GM18508 (cell line): ENCODE measurements at regions not wholly inside any gene's neighbourhood (a gene's known extent, or its start where the extent isn't known, plus 50 kb on each side); places are given as distances from the start of the nearest gene placed in this dataset.

Source experiments
- ATAC-seq: cut with Tn5 transposase; IDR thresholded peaks from one replicate; pipeline ENCODE4 v1.9.1; 2021; ENCODE audit warnings: moderate number of reproducible peaks; ENCODE audit not compliant: insufficient read depth, unreplicated experiment

GRCh38 chr3:193779933-193780332 lies 186.9 kb downstream of the OPA1 start:
- ATAC-seq, result no peak

- ATAC-seq, result no peak
Measured at GRCh38 chr3:193780397-193780796, 187.4 kb downstream of the OPA1 start.

GRCh38 chr3:193780810-193781478 lies 187.9 kb downstream of the OPA1 start:
- ATAC-seq, result no peak

GRCh38 chr3:193782276-193782647 lies 189.3 kb downstream of the OPA1 start:
- no peak for ATAC-seq

DNA sequence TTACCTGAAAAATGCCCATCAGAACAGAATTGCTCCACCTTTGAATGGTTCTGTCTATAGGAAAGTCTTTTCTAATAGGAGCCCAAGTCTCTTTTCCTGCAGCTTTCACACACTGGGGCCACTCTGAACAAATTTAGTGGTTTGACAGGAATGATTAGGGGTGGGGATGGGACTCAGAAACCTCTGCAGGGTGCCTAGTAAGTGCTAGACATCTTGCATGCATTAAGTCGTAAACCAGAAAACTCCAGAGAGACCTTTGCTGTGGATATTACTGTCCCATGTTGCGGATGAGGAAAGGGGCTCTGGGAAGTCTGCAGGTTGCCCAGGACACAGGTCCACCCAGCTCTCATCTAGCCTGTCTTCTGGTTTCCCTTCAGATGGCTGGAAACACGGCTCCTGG lies 189.7 kb downstream of the OPA1 start:
- ATAC-seq, result no peak

GRCh38 chr3:193783166-193783896 lies 190.3 kb downstream of the OPA1 start:
- ATAC-seq, result no peak

DNA sequence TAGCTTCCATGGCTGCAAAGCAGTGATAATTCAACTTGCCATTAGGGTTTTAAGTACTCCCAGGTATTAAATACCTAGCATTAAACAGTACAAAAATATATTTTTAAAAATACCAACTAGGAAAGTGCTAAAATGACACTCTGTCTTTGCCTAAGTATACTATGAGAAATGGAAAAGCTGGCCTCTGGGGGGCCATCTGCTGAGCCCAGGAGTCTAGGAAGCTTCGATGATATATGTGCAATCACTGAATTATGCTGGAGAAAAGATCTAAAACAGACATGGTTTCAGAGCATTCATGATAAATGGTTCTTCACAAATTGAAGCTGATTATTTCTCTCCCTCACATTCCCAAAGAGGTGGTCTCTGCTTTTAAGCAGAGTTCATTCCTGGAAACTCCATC lies 191.8 kb downstream of the OPA1 start:
- ATAC-seq, result no peak

- ATAC-seq, result no peak
Measured at GRCh38 chr3:193787496-193787870, 194.5 kb downstream of the OPA1 start.

DNA sequence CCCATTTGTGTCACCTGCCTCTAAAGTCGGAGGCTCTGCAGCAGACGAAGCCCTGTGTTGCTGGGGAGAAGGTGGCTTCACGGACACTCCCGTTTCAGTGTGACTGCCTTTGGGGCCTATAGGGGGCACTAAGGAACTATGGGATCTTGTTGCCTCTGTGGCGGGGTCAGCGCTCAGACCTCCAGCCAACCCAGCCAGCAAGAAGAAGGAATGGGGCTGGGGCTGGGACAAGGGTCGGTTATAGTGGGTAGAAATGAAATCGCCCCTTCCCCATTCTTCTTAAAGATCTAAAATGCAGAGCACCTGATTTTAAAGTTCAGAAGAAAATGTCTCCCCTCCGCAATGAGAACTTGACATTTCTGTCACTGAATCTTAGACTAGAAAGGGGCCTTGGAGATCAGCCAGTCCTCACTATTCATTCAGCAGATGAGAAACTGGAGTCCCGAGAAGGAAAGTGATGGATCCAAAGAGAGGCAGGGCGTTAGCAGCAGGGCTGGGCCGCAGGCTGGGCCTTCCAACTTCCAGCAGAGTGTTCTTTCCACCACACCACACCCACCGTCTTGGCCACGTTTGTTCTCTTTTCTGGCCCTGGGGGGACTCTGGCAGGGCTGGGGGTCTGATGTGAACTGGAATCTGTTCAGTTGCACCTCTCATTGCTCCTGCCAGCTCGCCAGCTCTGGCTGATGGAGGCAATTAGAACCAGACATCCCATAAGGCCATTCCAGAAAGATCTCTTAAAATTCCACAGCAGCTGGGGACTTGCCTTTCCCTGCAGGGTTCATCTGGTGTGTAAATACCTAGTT lies 195.4 kb downstream of the OPA1 start:
- peak; percentile 72 for ATAC-seq

GRCh38 chr3:193789455-193789854 lies 196.4 kb downstream of the OPA1 start:
- no peak for ATAC-seq

DNA sequence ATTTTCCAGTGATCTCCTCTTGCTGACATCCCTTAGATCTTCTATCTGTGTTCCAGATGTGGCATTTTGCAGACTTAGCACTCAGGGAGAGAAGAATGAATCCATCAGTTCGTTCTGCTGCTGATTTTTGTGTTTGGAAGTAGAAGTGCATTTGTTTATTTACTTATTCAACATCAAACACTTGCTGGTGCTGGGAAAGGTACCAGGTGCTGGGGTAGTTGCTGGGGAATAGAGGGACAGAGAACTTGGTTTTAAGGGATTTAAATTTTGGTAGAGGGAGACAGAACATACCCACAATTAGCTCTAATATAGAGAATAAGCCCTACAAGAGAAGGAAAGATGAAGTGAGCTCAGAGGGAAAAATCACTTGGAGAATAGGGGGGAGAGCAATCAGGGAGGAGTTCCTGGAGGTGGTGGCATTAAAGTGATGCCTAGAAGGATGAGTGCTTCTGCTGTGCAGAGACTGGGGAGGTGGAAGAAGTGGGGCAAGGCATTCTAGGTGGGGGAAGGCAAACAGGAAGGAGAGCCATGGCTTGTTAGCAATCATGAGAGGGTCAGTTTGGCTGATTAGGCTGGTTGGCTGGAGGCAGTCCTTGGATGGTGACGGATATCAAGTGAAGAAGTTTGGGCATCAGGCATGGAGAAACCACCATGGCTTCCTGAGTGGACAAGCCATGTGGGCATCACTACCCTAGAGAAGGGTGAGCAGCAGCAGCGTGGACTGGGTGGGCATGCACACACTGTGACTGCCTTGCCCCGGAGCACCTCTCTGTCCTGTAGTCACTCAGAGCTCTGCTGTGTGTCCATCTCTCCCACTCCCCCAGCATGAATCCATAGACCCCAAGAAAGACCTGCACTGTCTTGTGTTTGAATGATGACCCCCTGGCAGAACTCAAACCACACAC lies 197.3 kb downstream of the OPA1 start:
- no peak for ATAC-seq

DNA sequence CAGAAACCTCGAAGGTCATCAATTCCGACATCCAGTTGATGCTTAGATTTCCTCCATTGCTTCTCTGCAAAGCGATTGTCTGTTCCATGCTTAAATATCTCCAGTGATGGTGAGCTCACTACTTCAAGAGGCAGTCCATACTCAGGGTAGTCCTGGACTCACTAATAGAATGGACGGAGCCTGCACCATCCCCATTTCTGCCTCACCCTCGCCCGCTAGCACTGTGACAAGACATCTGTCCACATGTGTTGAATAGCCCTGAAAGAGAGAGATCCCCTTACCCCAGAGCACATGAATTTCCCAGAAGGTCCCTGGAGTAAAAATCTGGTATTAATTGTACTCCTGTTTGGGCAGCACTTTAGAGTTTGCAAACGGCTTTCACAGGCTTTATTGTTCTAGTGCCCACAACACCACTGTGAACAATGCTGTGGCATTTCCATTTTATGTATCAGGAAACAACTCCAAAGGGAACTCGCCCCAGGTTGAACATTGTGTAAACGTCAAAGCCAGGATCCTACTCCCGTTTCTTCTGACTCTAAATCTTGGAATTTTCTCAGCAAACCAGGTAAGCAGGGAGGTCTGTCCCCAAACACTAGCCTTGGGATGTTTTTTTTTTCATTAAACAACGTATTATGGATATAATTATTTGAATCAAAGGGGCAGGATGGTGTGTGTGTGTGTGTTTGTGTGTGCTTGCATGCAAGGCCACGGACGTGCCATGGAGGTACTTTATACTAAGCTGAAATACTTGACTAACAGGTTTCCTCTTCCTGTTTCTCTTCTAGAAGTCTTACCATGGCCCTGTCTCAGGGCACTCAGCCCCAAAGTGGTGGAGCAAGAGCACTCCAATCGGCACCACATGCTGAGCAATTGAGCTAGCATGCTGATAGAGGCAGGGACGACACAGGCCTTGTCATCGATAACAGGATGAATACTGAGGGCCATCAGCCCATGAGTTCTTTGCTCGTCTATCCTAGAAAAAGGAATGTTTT lies 198.3 kb downstream of the OPA1 start:
- ATAC-seq, result no peak

DNA sequence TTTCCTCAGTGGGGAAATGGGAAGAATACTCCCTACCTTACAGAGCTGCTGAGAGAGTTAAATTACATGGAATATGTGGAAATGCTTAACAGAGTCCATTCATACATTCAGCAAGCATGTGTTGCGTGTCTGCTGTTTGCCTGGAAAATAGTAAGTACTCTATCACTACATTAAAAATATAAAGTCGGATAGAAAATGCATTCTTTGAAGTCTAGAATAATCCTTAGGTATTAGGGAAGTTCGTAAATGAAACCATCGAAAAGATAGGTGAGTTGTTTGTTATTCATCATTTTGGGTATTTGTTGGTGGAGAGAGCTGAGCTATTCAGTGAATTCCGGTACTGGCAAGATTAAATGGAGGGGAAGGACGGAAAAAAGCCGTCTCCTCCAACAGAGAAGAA lies 200.1 kb downstream of the OPA1 start:
- ATAC-seq, result no peak

GRCh38 chr3:193794002-193794881 lies 201.2 kb downstream of the OPA1 start:
- ATAC-seq, result no peak

- no peak for ATAC-seq
Measured at GRCh38 chr3:193795062-193795690, 202.2 kb downstream of the OPA1 start.

GRCh38 chr3:193796089-193796488 lies 203.1 kb downstream of the OPA1 start:
- ATAC-seq, result no peak

DNA sequence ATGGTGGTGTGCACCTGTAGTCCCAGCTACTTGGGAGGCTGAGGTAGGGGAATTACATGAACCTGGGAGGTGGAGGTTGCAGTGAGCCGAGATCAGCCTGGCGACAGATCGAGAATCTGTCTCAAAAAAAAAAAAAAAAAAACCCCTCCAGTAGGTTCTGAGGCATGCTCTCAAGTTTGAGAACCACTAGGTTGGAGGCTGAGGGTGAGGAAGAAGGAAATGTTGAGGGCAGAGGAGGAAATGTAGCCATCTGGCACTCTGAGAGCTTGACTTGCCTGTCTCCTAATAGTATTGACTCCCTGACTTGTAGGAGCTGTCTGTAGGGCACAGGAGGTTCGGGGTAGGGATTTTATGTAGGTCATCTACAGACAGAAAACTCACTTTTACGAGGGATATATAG lies 204.6 kb downstream of the OPA1 start:
- ATAC-seq, result no peak

DNA sequence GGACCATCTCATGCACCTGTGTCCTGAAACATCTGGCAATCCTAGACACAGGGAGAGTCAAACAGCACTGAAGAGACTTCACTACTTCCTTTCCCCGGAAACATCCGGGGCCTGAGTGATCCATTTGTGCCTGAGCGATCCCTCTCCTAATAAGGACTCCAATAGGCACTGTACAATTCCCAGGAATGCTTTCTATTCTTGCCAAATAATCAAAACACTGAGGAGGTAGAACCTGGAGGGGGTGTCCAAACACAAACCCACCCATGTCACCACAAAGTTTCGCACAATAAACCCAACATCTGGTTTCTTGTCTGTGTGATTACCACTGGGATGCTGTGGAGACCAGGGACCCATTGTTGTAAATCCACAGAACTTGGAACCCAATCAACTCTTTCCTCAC lies 205.0 kb downstream of the OPA1 start:
- no peak for ATAC-seq
